Stimulated activated memory B cell treated with anti-CD40 and anti-IgM and Interleukin-4, amounts not matched to agents 10 μg/mL and 1 μg/mL and 100 μg/mL, for 72 hours (primary cell): ENCODE measurements at regions not wholly inside any gene's neighbourhood (a gene's known extent, or its start where the extent isn't known, plus 50 kb on each side); places are given as distances from the start of the nearest gene placed in this dataset.
A peak's percentile ranks its signal among the peaks of the same experiment; 100 is the strongest.
"Not testable (repeated sequence)": the region's sequence is repeated elsewhere in the genome, so short reads cannot be mapped to it uniquely, and the experiment has no call there.

ENCODE experiments used
- ATAC-seq: fragments of 150-1000 bp; cut with Tn5 transposase; 2 replicates; pipeline ENCODE4 v1.10.0; 2021
- H3K27ac Mint-ChIP-seq: one replicate; pipeline ENCODE4 v1.8.0; 2022; ENCODE audit warnings: mild to moderate bottlenecking, mixed read lengths
- H3K27me3 Mint-ChIP-seq: one replicate; pipeline ENCODE4 v1.8.0; 2022; ENCODE audit warnings: mixed read lengths
- H3K36me3 Mint-ChIP-seq: one replicate; pipeline ENCODE4 v1.8.0; 2022; ENCODE audit warnings: mixed read lengths
- H3K4me1 Mint-ChIP-seq: one replicate; pipeline ENCODE4 v1.8.0; 2022; ENCODE audit warnings: mixed read lengths
- H3K4me3 Mint-ChIP-seq: one replicate; pipeline ENCODE4 v1.8.0; 2022; ENCODE audit warnings: mild to moderate bottlenecking, moderate library complexity, mixed read lengths
- H3K9me3 Mint-ChIP-seq: one replicate; pipeline ENCODE4 v1.8.0; 2022; ENCODE audit warnings: mixed read lengths

DNA sequence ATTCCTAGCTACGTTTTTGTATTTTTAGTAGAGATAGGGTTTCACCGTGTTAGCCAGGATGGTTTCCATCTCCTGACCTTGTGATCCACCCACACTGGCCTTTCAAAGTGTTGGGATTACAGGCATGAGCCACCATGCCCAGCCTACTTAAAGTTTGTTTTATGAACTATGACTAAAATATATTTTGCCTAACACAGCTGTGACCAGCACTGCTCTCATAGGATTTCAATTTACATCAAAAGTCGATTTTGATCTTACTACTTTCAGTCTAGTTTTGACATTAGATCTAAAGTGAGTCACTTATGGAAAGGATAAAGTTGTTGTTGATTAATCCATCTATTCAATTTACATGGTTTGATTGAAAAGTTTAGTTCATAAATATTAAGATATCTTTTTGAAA lies 245.5 kb downstream of the CDY2B start:
- not testable (repeated sequence) for H3K9me3 Mint-ChIP-seq, H3K27ac Mint-ChIP-seq, ATAC-seq, H3K4me3 Mint-ChIP-seq, H3K27me3 Mint-ChIP-seq, H3K4me1 Mint-ChIP-seq, H3K36me3 Mint-ChIP-seq

DNA sequence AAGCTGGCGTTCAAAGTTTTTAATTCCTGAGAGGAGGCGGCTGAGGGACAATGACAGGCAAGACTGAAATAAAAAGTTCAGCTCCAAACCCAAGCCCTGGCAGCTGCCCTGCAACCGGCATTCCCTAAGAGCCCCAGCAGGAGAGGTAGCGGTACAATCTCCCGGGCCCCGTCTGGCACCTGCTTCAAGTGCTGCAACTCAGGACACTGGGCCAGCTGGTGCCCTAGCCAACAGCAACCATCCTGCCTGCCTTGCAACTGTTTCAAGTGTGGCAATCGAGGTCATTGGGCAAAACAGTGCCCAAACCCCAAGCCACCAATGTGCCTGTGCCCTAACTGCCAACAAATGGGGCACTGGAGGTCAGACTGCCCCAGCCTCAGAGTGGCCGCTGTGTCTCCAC lies 268.8 kb downstream of the CDY2B start:
- H3K27ac Mint-ChIP-seq, H3K36me3 Mint-ChIP-seq, H3K4me3 Mint-ChIP-seq, H3K27me3 Mint-ChIP-seq, ATAC-seq, H3K4me1 Mint-ChIP-seq, H3K9me3 Mint-ChIP-seq: not testable (repeated sequence)

DNA sequence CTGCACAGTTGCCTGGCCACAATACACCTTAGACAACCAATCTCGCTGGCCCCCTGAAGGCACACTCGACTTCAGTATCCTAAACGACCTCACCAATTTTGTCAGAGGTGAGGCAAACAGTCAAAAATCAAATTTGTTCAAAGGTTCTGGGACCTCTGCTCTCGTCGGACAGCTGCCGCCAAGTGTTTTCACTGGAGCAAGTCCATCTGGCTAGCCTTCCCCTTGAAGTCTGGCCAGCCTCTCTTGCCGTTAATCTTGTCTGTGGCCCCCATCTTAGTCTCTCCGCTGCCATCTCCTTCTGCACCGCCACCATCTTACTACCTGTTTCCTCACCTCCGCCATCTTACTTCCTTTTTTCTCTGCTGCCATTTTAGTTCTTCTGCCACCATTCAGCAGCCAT lies 269.4 kb downstream of the CDY2B start:
- not testable (repeated sequence) for H3K27ac Mint-ChIP-seq, H3K27me3 Mint-ChIP-seq, H3K4me1 Mint-ChIP-seq, H3K9me3 Mint-ChIP-seq, H3K36me3 Mint-ChIP-seq, ATAC-seq, H3K4me3 Mint-ChIP-seq

DNA sequence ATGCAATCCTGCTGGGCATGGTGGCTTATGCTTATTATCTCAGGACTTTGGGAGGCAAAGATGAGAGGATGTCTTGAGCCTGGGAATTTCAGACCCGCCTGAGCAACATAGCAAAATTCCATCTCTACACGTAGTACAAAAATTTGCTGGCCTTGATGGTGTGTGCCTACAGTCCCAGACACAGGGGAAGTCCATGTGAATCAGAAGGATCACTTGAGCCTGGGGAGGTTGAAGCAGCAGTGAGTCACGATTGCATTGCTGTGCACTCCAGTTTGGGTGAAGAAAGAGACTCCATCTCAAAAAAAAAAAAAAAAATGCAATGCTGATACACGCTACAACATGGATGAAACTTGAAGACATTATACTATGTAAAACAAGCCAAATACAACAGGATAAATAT lies 272.9 kb downstream of the CDY2B start:
- H3K4me1 Mint-ChIP-seq, H3K27ac Mint-ChIP-seq, H3K36me3 Mint-ChIP-seq, H3K4me3 Mint-ChIP-seq, H3K9me3 Mint-ChIP-seq, H3K27me3 Mint-ChIP-seq, ATAC-seq: not testable (repeated sequence)

DNA sequence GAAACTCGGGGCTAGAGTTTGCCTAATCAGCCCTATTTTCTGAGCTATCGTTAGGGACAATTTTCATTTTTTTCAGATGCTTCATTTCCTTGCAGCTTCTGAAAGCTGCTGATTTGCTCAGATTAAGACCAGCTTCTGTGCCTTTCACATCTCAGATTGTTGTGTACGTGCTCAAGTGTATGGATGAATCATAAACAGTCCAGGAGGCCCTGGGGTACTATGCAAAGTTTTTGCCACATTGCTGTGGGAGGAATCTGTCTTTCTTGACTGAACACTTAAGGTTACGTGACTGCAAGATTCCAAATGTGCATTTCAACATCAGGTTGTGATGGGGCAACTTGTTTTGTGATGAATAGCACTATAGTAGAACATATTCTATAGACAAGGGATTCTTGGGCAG lies 280.8 kb downstream of the CDY2B start:
- H3K27ac Mint-ChIP-seq, ATAC-seq, H3K9me3 Mint-ChIP-seq, H3K4me3 Mint-ChIP-seq, H3K36me3 Mint-ChIP-seq, H3K4me1 Mint-ChIP-seq, H3K27me3 Mint-ChIP-seq: not testable (repeated sequence)

DNA sequence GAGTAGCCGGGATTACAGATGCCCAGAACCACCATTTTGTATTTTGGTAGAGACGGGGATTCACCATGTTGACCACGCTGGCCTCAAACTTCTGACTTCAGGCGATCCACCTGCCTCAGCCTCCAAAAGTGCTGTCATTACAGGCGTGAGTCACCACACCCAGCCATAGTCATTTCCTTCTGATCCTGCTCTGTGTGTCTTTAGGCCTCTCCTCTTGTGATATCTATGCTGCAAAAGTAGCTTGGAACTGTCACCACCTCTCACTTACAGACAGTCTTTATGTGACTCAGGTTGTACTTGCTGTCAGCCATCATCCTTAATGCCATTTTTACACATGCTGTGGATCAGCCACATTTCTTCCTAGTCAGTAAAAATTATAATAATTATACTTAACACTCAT lies 286.3 kb downstream of the CDY2B start:
- not testable (repeated sequence) for H3K4me3 Mint-ChIP-seq, H3K27ac Mint-ChIP-seq

DNA sequence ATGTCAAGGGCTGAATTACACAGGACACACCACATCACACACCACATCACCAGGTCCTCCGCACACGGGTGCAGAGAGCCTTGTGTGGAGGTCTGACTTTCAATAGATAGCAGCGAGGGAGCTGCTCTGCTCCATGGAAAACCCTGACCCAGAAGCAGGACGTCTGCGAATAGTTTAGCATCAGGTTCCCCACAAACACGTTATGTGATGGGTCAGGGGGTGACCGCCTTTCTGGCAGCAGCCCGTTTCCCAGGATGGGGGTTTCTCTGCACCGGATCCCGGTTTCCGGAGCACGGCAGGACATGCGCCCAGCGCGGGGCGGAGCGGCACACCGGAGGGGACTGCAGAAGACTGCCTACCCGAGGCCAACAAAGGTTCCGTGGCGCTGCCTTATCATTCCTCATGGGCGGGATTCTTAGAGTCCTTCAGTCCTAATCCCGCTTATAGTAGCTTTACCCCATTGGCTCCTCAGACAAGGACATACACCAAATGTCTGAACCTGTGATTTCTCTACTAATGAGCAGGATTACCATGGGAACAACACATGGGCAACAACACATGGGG lies 300.0 kb downstream of the CDY2B start:
- not testable (repeated sequence) for H3K36me3 Mint-ChIP-seq, H3K4me1 Mint-ChIP-seq, H3K27ac Mint-ChIP-seq, H3K4me3 Mint-ChIP-seq, H3K27me3 Mint-ChIP-seq, H3K9me3 Mint-ChIP-seq
- ATAC-seq, result peak; percentile 39

More for the DNA sequence above, 286.3 kb downstream of the CDY2B start:
- not testable (repeated sequence) for H3K27me3 Mint-ChIP-seq, ATAC-seq, H3K36me3 Mint-ChIP-seq, H3K9me3 Mint-ChIP-seq, H3K4me1 Mint-ChIP-seq

DNA sequence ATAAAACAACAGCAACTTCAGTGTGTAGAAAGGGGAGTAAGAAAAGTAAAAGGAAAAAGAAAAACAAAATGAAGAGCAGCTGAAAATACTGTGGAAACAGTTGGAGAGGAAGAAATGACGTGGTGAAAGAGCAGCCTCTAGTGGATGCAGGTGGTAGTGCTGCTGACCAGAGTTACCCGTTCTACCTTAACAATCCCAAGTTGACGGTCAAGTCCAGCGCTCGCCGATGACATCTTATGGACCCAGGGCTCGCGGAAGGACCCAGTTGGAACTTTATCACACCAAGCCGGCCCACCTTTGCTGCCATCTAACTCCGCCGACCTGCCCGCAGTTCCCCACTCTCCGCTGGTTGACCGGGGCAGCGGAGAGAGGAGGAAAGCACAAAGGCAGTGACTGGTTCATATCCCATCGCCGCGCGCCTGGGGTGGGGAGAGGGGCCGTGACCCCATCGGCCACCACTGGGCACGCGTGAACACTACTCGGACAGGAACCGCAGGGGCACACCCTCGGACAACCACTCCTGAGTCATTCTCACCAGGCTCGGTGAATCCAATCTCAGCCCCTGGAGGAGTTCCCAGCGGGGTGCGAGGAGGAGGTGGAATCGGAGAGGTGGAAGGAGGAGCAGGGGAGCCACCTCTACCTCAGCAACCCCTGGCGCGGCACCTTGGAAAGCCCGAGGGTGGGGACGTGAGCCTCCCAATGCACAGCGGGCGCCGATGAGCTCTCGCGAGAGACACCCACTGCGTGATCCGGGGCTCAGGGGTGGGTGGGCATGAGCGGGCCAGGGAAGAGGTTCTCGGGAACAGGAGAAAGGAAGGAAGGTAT lies 300.7 kb downstream of the CDY2B start:
- not testable (repeated sequence) for H3K36me3 Mint-ChIP-seq, H3K27ac Mint-ChIP-seq, H3K27me3 Mint-ChIP-seq, H3K9me3 Mint-ChIP-seq, H3K4me1 Mint-ChIP-seq
- ATAC-seq, result peak; percentile 60
- peak overlapping the region; percentile 62 for H3K4me3 Mint-ChIP-seq

DNA sequence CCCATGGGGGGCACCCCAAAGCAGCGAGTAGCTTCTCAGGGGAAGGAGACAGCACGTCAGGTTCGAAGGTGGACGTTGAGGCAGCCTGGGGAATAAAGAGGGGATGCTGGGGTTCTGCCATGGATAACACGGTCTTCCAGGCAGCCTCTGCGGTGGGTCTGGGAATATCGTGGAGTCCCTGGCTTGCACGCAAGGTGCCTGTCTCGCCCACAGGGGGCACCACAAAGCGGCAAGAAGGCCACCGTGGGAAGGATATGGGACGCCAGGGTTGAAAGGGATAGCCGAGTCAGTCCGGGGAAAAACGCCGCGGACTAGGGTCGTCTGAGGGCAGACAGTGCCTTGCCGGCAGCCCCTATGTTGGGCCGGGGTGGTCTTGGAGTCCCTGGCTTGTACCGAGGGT lies 316.9 kb downstream of the CDY2B start:
- ATAC-seq, H3K27ac Mint-ChIP-seq, H3K36me3 Mint-ChIP-seq, H3K27me3 Mint-ChIP-seq, H3K4me1 Mint-ChIP-seq, H3K9me3 Mint-ChIP-seq, H3K4me3 Mint-ChIP-seq: not testable (repeated sequence)
